Activated CD4-positive, alpha-beta T cell treated with anti-CD3 and anti-CD28 coated beads for 4 hours (primary cell): ENCODE measurements at regions not wholly inside any gene's neighbourhood (a gene's known extent, or its start where the extent isn't known, plus 50 kb on each side); places are given as distances from the start of the nearest gene placed in this dataset.

Experiments used
- DNase-seq, 2 donors: peaks; one replicate each; pipeline ENCODE4 v3.0.0-alpha.2; 2020

GRCh38 chr17:45688820-45689219 is 95.3 kb upstream of the CRHR1 start:
- DNase-seq = no peak

- DNase-seq = no peak
Measured at GRCh38 chr17:45689451-45689850, 94.7 kb upstream of the CRHR1 start.

GRCh38 chr17:45690625-45691275 is 93.4 kb upstream of the CRHR1 start:
- no peak for DNase-seq

- no peak for DNase-seq
Measured at GRCh38 chr17:45692661-45693060, 91.5 kb upstream of the CRHR1 start.

GRCh38 chr17:45693792-45694191 is 90.3 kb upstream of the CRHR1 start:
- DNase-seq = no peak

GRCh38 chr17:45696442-45696841 is 87.7 kb upstream of the CRHR1 start:
- DNase-seq = no peak

GRCh38 chr17:45697076-45697475 is 87.0 kb upstream of the CRHR1 start:
- no peak for DNase-seq

- no peak for DNase-seq
Measured at GRCh38 chr17:45700171-45701090, 83.7 kb upstream of the CRHR1 start.

- DNase-seq = no peak
Measured at GRCh38 chr17:45702666-45703266, 81.4 kb upstream of the CRHR1 start.

- no peak for DNase-seq
Measured at GRCh38 chr17:45703348-45703747, 80.8 kb upstream of the CRHR1 start.

- no peak for DNase-seq
Measured at GRCh38 chr17:45703806-45704205, 80.3 kb upstream of the CRHR1 start.

- DNase-seq = no peak
Measured at GRCh38 chr17:45704251-45704650, 79.9 kb upstream of the CRHR1 start.

GRCh38 chr17:45705123-45706009 is 78.8 kb upstream of the CRHR1 start:
- DNase-seq = no peak

GRCh38 chr17:45706033-45706432 is 78.1 kb upstream of the CRHR1 start:
- DNase-seq = no peak

- no peak for DNase-seq
Measured at GRCh38 chr17:45708707-45709290, 75.3 kb upstream of the CRHR1 start.

GRCh38 chr17:45709728-45710288 is 74.3 kb upstream of the CRHR1 start:
- no peak for DNase-seq

- no peak for DNase-seq
Measured at GRCh38 chr17:45715787-45716186, 68.3 kb upstream of the CRHR1 start.

- DNase-seq = no peak
Measured at GRCh38 chr17:45718791-45719190, 65.3 kb upstream of the CRHR1 start.

GRCh38 chr17:45719335-45720071 is 64.6 kb upstream of the CRHR1 start:
- no peak for DNase-seq

GRCh38 chr17:45720386-45720785 is 63.7 kb upstream of the CRHR1 start:
- no peak for DNase-seq

GRCh38 chr17:45722161-45722560 is 62.0 kb upstream of the CRHR1 start:
- no peak for DNase-seq
